ENCODE measurements at regions not wholly inside any gene's neighbourhood (a gene's known extent, or its start where the extent isn't known, plus 50 kb on each side); places are given as distances from the start of the nearest gene placed in this dataset.

- no peak for TF ChIP-seq CTCF (IDR thresholded peaks at IDR 0.05; ENCODE audit: insufficient read depth, low read length, severe bottlenecking)
- Histone ChIP-seq H3K36me3 (ENCODE audit: control insufficient read depth, insufficient read depth, low read length) (no peaks in the 10 kb centered on the region), H3K27me3 (ENCODE audit: control insufficient read depth, insufficient read depth, low read length) (no peaks in the 10 kb centered on the region), H3K4me3 (ENCODE audit: low read depth, low read length) (no peak overlapping the region)
- DNase-seq (ENCODE audit: low read depth): no peak
- FAIRE-seq: no peak
These were observed 966.7 kb downstream of the MAT2B start for GRCh38 chr5:164472165-164472564.

- DNase-seq (ENCODE audit: low read depth) (peak; percentile 41), FAIRE-seq (no peak)
- H3K27me3 ChIP-seq (ENCODE audit: control insufficient read depth, insufficient read depth, low read length): no peaks in the 10 kb centered on the region
- H3K4me3 ChIP-seq (ENCODE audit: low read depth, low read length): no peak overlapping the region
- H3K36me3 ChIP-seq (ENCODE audit: control insufficient read depth, insufficient read depth, low read length): no peaks in the 10 kb centered on the region
- peak; percentile 70 for TF ChIP-seq CTCF (IDR thresholded peaks at IDR 0.05; ENCODE audit: insufficient read depth, low read length, severe bottlenecking)
These were observed 970.0 kb downstream of the MAT2B start for GRCh38 chr5:164475339-164475977.

GRCh38 chr5:164481270-164481669 is 975.9 kb downstream of the MAT2B start:
- no peak overlapping the region for H3K4me3 ChIP-seq (ENCODE audit: low read depth, low read length)
- H3K27me3 ChIP-seq (ENCODE audit: control insufficient read depth, insufficient read depth, low read length): no peaks in the 10 kb centered on the region
- FAIRE-seq (no peak), DNase-seq (ENCODE audit: low read depth) (no peak)
- TF ChIP-seq CTCF (IDR thresholded peaks at IDR 0.05; ENCODE audit: insufficient read depth, low read length, severe bottlenecking): no peak
- no peaks in the 10 kb centered on the region for H3K36me3 ChIP-seq (ENCODE audit: control insufficient read depth, insufficient read depth, low read length)

GRCh38 chr5:164482351-164482750 is 976.9 kb downstream of the MAT2B start:
- Histone ChIP-seq H3K36me3 (ENCODE audit: control insufficient read depth, insufficient read depth, low read length) (no peaks in the 10 kb centered on the region), H3K4me3 (ENCODE audit: low read depth, low read length) (no peak overlapping the region), H3K27me3 (ENCODE audit: control insufficient read depth, insufficient read depth, low read length) (no peaks in the 10 kb centered on the region)
- no peak for TF ChIP-seq CTCF (IDR thresholded peaks at IDR 0.05; ENCODE audit: insufficient read depth, low read length, severe bottlenecking)
- no peak for DNase-seq (ENCODE audit: low read depth)
- no peak for FAIRE-seq

- FAIRE-seq: no peak
These were observed 979.5 kb downstream of the MAT2B start for GRCh38 chr5:164484948-164485347.

More at GRCh38 chr5:164484948-164485347, 979.5 kb downstream of the MAT2B start:
- no peaks in the 10 kb centered on the region for H3K36me3 ChIP-seq (ENCODE audit: control insufficient read depth, insufficient read depth, low read length)
- DNase-seq (ENCODE audit: low read depth): no peak
- no peaks in the 10 kb centered on the region for H3K27me3 ChIP-seq (ENCODE audit: control insufficient read depth, insufficient read depth, low read length)
- H3K4me3 ChIP-seq (ENCODE audit: low read depth, low read length): no peak overlapping the region
- TF ChIP-seq CTCF (IDR thresholded peaks at IDR 0.05; ENCODE audit: insufficient read depth, low read length, severe bottlenecking): no peak

Data from bronchial epithelial cell (primary cell).